Parathyroid adenoma (tissue), 2 donors: ENCODE measurements at regions not wholly inside any gene's neighbourhood (a gene's known extent, or its start where the extent isn't known, plus 50 kb on each side); places are given as distances from the start of the nearest gene placed in this dataset.

ENCODE experiments used
- H2AFZ ChIP-seq: fragments of 300-600 bp; sonication (generic); one replicate; pipeline ENCODE4 v1.7.0; 2017; ENCODE audit warnings: antibody characterized with exemption, mild to moderate bottlenecking
- H3K27ac ChIP-seq: fragments of 300-600 bp; sonication (generic); one replicate; pipeline ENCODE4 v1.7.0; 2017
- H3K27me3 ChIP-seq: fragments of 300-600 bp; sonication (generic); one replicate; pipeline ENCODE4 v1.7.0; 2017; ENCODE audit warnings: low read length; ENCODE audit not compliant: control insufficient read depth, insufficient read depth
- H3K36me3 ChIP-seq: fragments of 300-600 bp; sonication (generic); one replicate; pipeline ENCODE4 v1.7.0; 2017; ENCODE audit warnings: low read length; ENCODE audit not compliant: control insufficient read depth, insufficient read depth
- H3K4me1 ChIP-seq: fragments of 300-600 bp; sonication (generic); one replicate; pipeline ENCODE4 v1.7.0; 2017; ENCODE audit warnings: control low read depth
- H3K4me2 ChIP-seq: fragments of 300-600 bp; sonication (generic); one replicate; pipeline ENCODE4 v1.7.0; 2017; ENCODE audit warnings: low read length
- H3K4me3 ChIP-seq: fragments of 300-600 bp; sonication (generic); one replicate; pipeline ENCODE4 v1.7.0; 2017; ENCODE audit warnings: low read depth, low read length
- H3K79me2 ChIP-seq: fragments of 300-600 bp; sonication (generic); one replicate; pipeline ENCODE4 v1.7.0; 2017; ENCODE audit warnings: control low read depth
- H3K9ac ChIP-seq: fragments of 300-600 bp; sonication (generic); one replicate; pipeline ENCODE4 v1.7.0; 2017; ENCODE audit warnings: mild to moderate bottlenecking
- H3K9me3 ChIP-seq: fragments of 300-600 bp; sonication (generic); one replicate; pipeline ENCODE4 v1.7.0; 2017; ENCODE audit warnings: low read length; ENCODE audit not compliant: control insufficient read depth
- TF ChIP-seq, protein P1 (sequence below): fragments of 300-600 bp; sonication (generic); IDR thresholded peaks from one replicate; pipeline ENCODE4 v1.7.0; 2017; ENCODE audit warnings: antibody characterized with exemption, mild to moderate bottlenecking
- donor health status: primary hyperparathyroidism.

- Histone ChIP-seq H2AFZ (no peak overlapping the region), H3K27me3 (no peaks in the 10 kb centered on the region), H3K27ac (no peak overlapping the region), H3K9me3 (no peaks in the 10 kb centered on the region), H3K4me3 (no peak overlapping the region), H3K79me2 (no peaks in the 10 kb centered on the region), H3K9ac (no peak overlapping the region), H3K4me1 (no peaks in the 10 kb centered on the region), H3K4me2 (no peak overlapping the region), H3K36me3 (no peaks in the 10 kb centered on the region)
- TF ChIP-seq, protein P1, sequence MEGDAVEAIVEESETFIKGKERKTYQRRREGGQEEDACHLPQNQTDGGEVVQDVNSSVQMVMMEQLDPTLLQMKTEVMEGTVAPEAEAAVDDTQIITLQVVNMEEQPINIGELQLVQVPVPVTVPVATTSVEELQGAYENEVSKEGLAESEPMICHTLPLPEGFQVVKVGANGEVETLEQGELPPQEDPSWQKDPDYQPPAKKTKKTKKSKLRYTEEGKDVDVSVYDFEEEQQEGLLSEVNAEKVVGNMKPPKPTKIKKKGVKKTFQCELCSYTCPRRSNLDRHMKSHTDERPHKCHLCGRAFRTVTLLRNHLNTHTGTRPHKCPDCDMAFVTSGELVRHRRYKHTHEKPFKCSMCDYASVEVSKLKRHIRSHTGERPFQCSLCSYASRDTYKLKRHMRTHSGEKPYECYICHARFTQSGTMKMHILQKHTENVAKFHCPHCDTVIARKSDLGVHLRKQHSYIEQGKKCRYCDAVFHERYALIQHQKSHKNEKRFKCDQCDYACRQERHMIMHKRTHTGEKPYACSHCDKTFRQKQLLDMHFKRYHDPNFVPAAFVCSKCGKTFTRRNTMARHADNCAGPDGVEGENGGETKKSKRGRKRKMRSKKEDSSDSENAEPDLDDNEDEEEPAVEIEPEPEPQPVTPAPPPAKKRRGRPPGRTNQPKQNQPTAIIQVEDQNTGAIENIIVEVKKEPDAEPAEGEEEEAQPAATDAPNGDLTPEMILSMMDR = no peak
Observed at GRCh38 chr2:198328454-198328853, 524.1 kb downstream of the PLCL1 start.

- TF ChIP-seq, protein P1 = no peak
- Histone ChIP-seq H3K9me3 (no peaks in the 10 kb centered on the region), H3K27me3 (no peaks in the 10 kb centered on the region), H3K9ac (no peak overlapping the region), H3K27ac (no peak overlapping the region), H3K79me2 (no peaks in the 10 kb centered on the region), H3K36me3 (no peaks in the 10 kb centered on the region), H3K4me3 (no peak overlapping the region), H2AFZ (no peak overlapping the region), H3K4me1 (no peaks in the 10 kb centered on the region), H3K4me2 (no peak overlapping the region)
Observed at GRCh38 chr2:198327526-198327925, 523.1 kb downstream of the PLCL1 start.

DNA sequence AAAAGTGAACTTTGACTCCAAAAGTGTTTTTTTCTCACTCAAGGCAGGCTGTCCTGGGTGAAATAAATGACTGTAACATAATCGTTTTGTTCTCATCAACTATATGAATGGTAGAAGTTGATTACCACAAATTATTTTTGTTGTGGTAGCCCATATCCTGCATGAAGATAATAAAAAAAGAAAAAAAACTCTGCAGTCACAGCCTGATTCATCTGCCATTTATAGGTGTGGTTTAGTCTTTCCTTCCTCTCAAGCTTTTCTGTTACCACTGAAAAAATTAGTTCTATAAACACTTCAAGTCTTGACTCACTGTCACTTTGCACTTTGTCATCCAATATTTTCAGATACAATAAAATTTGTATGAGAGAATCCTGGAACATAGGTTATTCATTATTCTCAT lies 522.0 kb downstream of the PLCL1 start:
- Histone ChIP-seq H3K27me3 (no peaks in the 10 kb centered on the region), H3K79me2 (no peaks in the 10 kb centered on the region), H2AFZ (no peak overlapping the region), H3K9ac (no peak overlapping the region), H3K27ac (no peak overlapping the region), H3K4me1 (no peaks in the 10 kb centered on the region), H3K4me2 (no peak overlapping the region), H3K9me3 (no peaks in the 10 kb centered on the region), H3K4me3 (no peak overlapping the region), H3K36me3 (no peaks in the 10 kb centered on the region)
- TF ChIP-seq, protein P1 = no peak

- no peak overlapping the region for H3K4me2 ChIP-seq
- no peak overlapping the region for H3K27ac ChIP-seq
- no peaks in the 10 kb centered on the region for H3K4me1 ChIP-seq
- no peak overlapping the region for H3K4me3 ChIP-seq
- no peak overlapping the region for H2AFZ ChIP-seq
- H3K9ac ChIP-seq = no peak overlapping the region
- no peaks in the 10 kb centered on the region for H3K9me3 ChIP-seq
- H3K79me2 ChIP-seq = no peaks in the 10 kb centered on the region
- H3K36me3 ChIP-seq = no peaks in the 10 kb centered on the region
- no peaks in the 10 kb centered on the region for H3K27me3 ChIP-seq
- TF ChIP-seq, protein P1 = no peak
Observed at GRCh38 chr2:198325359-198325758, 521.0 kb downstream of the PLCL1 start.

DNA sequence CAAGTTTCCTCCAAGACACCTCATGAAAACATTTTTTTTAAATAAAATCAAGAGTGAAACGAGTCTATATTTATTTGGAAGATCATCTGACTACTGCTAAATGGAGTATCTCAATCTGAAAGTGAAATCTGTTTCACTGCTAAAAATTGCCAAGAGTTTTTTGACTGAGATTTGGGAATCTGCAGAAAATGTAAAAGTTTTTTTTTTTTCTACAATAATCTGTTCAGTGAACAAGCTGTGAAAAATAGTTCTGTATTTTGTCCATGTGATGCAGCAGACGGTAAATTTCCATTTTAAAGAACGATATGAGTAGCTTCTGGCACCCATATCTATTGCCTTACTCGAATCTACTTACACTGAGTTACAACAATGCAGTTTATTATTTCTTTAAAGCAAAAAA lies 519.7 kb downstream of the PLCL1 start:
- H3K27me3 ChIP-seq = no peaks in the 10 kb centered on the region
- H3K9me3 ChIP-seq = no peaks in the 10 kb centered on the region
- no peak overlapping the region for H2AFZ ChIP-seq
- no peak overlapping the region for H3K27ac ChIP-seq
- H3K36me3 ChIP-seq = no peaks in the 10 kb centered on the region
- no peaks in the 10 kb centered on the region for H3K79me2 ChIP-seq
- H3K4me3 ChIP-seq = no peak overlapping the region
- no peak overlapping the region for H3K9ac ChIP-seq
- TF ChIP-seq, protein P1 = no peak
- H3K4me1 ChIP-seq = no peaks in the 10 kb centered on the region
- H3K4me2 ChIP-seq = no peak overlapping the region
